SK-N-DZ (cell line): ENCODE measurements at regions not wholly inside any gene's neighbourhood (a gene's known extent, or its start where the extent isn't known, plus 50 kb on each side); places are given as distances from the start of the nearest gene placed in this dataset.

Experiments
- DNase-seq: peaks from one replicate; pipeline ENCODE4 v3.0.0-alpha.2; 2015; ENCODE audit warnings: low spot score

DNA sequence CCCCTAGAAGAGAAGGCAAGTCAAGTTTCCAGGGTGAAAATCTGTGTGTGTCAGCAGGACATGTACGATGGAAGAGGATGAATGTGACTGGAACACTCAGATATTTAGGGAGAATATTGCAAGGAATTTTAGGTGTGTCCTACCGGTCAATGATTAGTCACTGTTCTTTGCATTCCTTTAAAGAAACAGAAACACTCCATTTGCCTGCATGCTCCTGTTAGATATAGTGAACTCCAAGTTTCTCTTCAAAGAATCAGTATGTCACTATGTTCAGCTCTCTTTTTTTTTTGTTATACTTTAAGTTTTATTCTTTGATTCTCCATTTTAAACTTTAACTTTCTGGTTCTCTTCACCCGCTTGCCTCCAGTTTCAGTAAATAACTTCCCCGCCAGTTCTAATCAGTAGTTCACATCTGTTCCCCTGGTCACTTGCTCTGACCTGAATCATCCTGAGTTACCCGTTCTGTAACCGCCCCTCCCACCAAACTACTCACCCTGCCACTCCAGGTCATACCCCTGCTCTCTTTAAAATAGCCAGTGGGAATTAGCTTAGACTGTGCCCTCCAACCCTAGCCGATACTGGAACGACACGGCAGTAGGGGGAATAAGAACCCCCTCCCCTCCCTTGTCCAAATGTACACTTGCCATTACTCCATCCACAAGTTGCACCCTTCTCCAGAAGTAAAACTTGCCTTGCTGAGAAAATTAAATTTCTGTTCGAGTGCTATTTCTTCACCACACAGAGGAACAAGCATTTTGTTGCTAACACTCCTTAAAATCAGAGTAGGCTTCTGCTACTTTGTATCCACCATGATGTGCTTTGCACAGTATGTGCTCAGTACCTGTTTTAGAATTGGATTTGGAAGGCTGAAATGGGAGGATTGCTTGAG lies 268.4 kb downstream of the METTL4 start:
- DNase-seq: no peak

GRCh38 chr18:2303517-2304238 lies 267.6 kb downstream of the METTL4 start:
- no peak for DNase-seq

GRCh38 chr18:2304378-2305175 lies 266.7 kb downstream of the METTL4 start:
- DNase-seq: no peak

DNA sequence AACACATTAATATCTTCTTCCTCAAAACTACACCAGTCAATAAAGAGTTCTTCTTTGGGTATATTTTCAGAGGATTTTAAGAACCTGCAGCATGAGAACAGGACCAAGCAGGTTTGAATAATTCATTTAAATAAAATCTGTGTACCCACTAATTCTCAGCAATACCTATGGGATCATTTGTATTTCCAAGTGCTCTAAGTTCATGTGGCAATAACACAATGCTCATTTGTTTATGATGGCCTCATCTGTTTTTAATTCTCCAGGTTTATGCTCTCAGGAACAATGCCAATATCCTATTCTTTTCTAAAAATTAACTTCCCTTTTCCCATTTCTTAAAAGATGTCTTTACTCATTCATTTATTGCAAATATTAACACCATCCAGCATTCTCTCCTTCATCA lies 264.7 kb downstream of the METTL4 start:
- DNase-seq: no peak

DNA sequence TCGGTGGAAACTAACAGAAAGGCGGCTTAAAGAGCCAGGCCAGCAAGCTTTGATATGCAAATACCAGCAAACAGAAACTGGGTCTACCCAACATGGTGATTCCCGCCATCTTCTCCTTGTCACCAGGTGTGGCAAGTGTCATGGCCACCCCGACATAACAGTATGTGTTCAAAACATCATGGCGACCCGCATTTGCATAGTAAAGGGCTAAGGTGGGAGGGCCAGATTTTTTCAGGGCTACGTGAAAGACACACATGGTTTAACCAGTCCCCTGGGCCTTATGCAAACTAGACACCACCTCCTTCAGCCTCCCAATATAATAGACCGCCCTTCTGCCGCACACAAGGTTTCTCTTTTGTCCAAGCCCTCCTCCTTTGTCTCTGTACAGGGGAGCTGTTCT lies 260.4 kb downstream of the METTL4 start:
- no peak for DNase-seq

GRCh38 chr18:2312440-2312839 lies 258.9 kb downstream of the METTL4 start:
- no peak for DNase-seq

GRCh38 chr18:2313332-2313731 lies 258.0 kb downstream of the METTL4 start:
- DNase-seq: no peak

DNA sequence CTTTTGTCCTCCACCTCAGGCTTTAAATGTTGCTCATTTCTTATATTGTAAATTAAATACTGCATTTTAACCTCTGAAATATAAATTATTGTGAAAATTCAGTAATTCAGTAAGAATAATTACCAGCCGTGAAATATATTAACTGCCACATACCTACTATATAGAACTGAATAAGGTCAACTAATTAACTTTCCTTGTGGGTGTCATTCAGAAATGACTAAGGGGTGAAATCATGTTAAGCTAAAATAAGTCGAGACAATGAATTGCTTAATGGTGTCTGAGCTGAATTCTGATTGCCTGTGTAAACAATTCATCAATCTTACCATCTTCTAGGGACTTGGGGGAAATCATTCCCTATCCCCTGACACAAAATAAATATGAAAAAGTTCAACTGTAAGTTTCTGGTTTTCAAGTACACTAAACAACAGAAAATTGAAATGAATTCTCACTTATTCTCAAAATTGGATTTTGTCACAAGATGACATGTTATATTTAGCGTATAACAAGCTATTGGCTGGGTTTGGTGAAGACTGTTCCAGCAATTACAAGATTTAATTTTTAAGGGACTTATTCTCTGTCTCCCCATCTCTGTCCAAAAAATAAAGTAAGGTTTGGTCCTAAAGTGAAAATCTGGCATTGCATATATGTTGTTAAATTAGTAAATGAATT lies 255.1 kb downstream of the METTL4 start:
- no peak for DNase-seq

GRCh38 chr18:2316751-2317696 lies 254.3 kb downstream of the METTL4 start:
- DNase-seq: no peak

DNA sequence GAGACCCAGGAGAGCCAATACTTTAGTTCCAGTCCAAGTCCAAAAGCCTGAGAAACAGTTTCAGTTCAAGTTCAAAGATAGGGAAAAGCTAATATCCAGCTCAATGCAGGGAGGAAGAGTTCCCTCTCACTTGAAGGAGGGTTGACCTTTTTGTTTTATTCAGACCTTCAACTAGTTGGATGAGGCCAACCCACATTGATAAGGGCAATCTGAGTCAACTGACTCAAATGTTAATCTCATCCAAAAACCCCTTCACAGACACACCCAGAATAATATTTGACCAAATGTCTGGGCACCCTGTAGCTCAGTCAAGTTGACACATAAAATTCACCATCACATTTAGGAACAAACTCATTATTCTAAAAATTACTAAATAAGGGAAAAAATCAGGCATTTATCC lies 246.8 kb downstream of the METTL4 start:
- DNase-seq: no peak

DNA sequence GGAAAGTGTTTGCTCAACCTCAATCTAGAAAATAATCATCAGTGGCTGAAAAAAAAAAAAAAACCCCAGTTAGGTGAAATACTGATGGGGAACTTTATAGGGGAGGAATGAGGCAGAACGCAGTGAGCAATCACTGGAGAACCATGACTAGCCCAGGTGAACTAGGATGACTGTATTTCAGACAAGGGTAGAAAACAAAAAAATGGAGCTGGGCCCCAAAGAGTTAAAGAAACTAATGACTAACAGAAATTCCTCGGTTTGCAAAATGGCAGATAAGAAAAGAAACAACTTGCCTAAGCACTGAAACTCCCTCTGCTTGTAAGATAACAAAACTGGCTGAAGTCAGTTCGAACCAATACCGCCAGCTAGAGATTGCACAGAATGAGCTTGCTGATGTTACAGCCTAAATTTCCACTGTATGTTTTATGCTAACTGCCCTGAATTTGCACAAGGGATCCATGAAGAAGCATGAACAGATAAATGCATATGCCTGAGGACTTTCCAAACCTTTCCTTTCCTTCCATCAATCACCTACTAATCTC lies 245.9 kb downstream of the METTL4 start:
- no peak for DNase-seq

- no peak for DNase-seq
Measured at GRCh38 chr18:2325933-2326332, 245.4 kb downstream of the METTL4 start.

GRCh38 chr18:2326999-2327398 lies 244.3 kb downstream of the METTL4 start:
- no peak for DNase-seq

- DNase-seq: no peak
Measured at GRCh38 chr18:2330764-2331163, 240.5 kb downstream of the METTL4 start.

GRCh38 chr18:2331491-2331890 lies 239.8 kb downstream of the METTL4 start:
- DNase-seq: no peak

GRCh38 chr18:2336690-2337392 lies 234.5 kb downstream of the METTL4 start:
- DNase-seq: no peak

GRCh38 chr18:2337552-2338141 lies 233.7 kb downstream of the METTL4 start:
- DNase-seq: no peak

- DNase-seq: no peak
Measured at GRCh38 chr18:2338601-2339000, 232.7 kb downstream of the METTL4 start.

GRCh38 chr18:2340335-2340734 lies 231.0 kb downstream of the METTL4 start:
- DNase-seq: no peak
